Smooth muscle cell (in vitro differentiated cells): ENCODE measurements at regions not wholly inside any gene's neighbourhood (a gene's known extent, or its start where the extent isn't known, plus 50 kb on each side); places are given as distances from the start of the nearest gene placed in this dataset.

Experiments used
- DNase-seq: peaks from one replicate; lab custom pipeline; 2025; ENCODE audit not compliant: unreplicated experiment; lab: John Stamatoyannopoulos, UW
- H2AFZ ChIP-seq: fragments of 200-600 bp; sonication (generic); 2 replicates; pipeline ENCODE4 v1.6.0; 2016; ENCODE audit warnings: antibody characterized with exemption, low read depth, mild to moderate bottlenecking
- H3F3A ChIP-seq: fragments of 200-600 bp; sonication (generic); 2 replicates; pipeline ENCODE4 v1.6.0; 2017; ENCODE audit warnings: antibody characterized with exemption, low read depth
- H3K27ac ChIP-seq: fragments of 200-600 bp; sonication (generic); 2 replicates; pipeline ENCODE4 v1.5.1; 2016; ENCODE audit warnings: low read depth, mild to moderate bottlenecking
- H3K27me3 ChIP-seq: fragments of 200-600 bp; sonication (generic); 2 replicates; pipeline ENCODE4 v1.6.1; 2016; ENCODE audit warnings: low read depth, mild to moderate bottlenecking
- H3K36me3 ChIP-seq: fragments of 200-600 bp; sonication (generic); 2 replicates; pipeline ENCODE4 v1.5.1; 2016; ENCODE audit warnings: low read depth
- H3K4me1 ChIP-seq: fragments of 200-600 bp; sonication (generic); 2 replicates; pipeline ENCODE4 v1.5.1; 2016; ENCODE audit warnings: low read depth
- H3K4me2 ChIP-seq: fragments of 200-600 bp; sonication (generic); 2 replicates; pipeline ENCODE4 v1.6.0; 2016; ENCODE audit warnings: mild to moderate bottlenecking
- H3K4me3 ChIP-seq: fragments of 200-600 bp; sonication (generic); 2 replicates; pipeline ENCODE4 v1.5.1; 2016; ENCODE audit warnings: mild to moderate bottlenecking
- H3K79me2 ChIP-seq: fragments of 200-600 bp; sonication (generic); 2 replicates; pipeline ENCODE4 v1.6.0; 2016; ENCODE audit warnings: low read depth, mild to moderate bottlenecking
- H3K9ac ChIP-seq: fragments of 200-600 bp; sonication (generic); 2 replicates; pipeline ENCODE4 v1.6.0; 2016; ENCODE audit warnings: low read depth
- H3K9me3 ChIP-seq: fragments of 200-600 bp; sonication (generic); replicated peaks from 2 replicates; pipeline ENCODE4 v1.5.1; 2016; ENCODE audit warnings: low read depth
- H4K20me1 ChIP-seq: fragments of 200-600 bp; sonication (generic); 2 replicates; pipeline ENCODE4 v1.6.0; 2016; ENCODE audit warnings: low read depth
- CTCF ChIP-seq: fragments of 200-600 bp; sonication (generic); IDR thresholded peaks from 2 replicates; pipeline ENCODE4 v1.5.1; 2017; ENCODE audit warnings: borderline replicate concordance, mild to moderate bottlenecking, antibody characterized with exemption; ENCODE audit not compliant: insufficient read depth, poor library complexity, severe bottlenecking
- WGBS: methylation state at CpG from one replicate; pipeline ENCODE4 v1.1.7; 2016; ENCODE audit warnings: low lambda C conversion rate; 5-methylcytosine and 5-hydroxymethylcytosine counted together

- no peaks in the 10 kb centered on the region for H4K20me1 ChIP-seq
- H2AFZ ChIP-seq: no peak overlapping the region
- H3K27ac ChIP-seq: no peak overlapping the region
- 85% methylated on average over 1 of the region's 1 CpG for WGBS
- no peak for TF ChIP-seq CTCF
- H3K4me1 ChIP-seq: no peaks in the 10 kb centered on the region
- H3K4me3 ChIP-seq: no peak overlapping the region
- DNase-seq: no peak
- H3K36me3 ChIP-seq: no peaks in the 10 kb centered on the region
- no peak overlapping the region for H3K4me2 ChIP-seq
- no peaks in the 10 kb centered on the region for H3K79me2 ChIP-seq
- no peaks in the 10 kb centered on the region for H3K9me3 ChIP-seq
- no peaks in the 10 kb centered on the region for H3F3A ChIP-seq
- H3K27me3 ChIP-seq: no peaks in the 10 kb centered on the region
- no peak overlapping the region for H3K9ac ChIP-seq
Measured at GRCh38 chr7:46551603-46552002, 630.5 kb upstream of the IGFBP3 start.

- Histone ChIP-seq H3K36me3 (no peaks in the 10 kb centered on the region), H3K79me2 (no peaks in the 10 kb centered on the region), H3F3A (no peaks in the 10 kb centered on the region), H3K27me3 (no peaks in the 10 kb centered on the region), H3K27ac (peak overlapping the region; percentile 33), H3K4me3 (no peak overlapping the region), H3K4me1 (no peaks in the 10 kb centered on the region), H2AFZ (peak overlapping the region; percentile 52), H4K20me1 (no peaks in the 10 kb centered on the region), H3K9ac (no peak overlapping the region), H3K4me2 (no peak overlapping the region), H3K9me3 (no peaks in the 10 kb centered on the region)
- TF ChIP-seq CTCF: no peak
- DNase-seq: no peak
- WGBS: 89% methylated on average over 5 of the region's 5 CpGs
Measured at GRCh38 chr7:46550864-46551263, 629.8 kb upstream of the IGFBP3 start.

- peak overlapping the region; percentile 33 for H3K27ac ChIP-seq
- H3K79me2 ChIP-seq: no peaks in the 10 kb centered on the region
- no peak overlapping the region for H3K4me3 ChIP-seq
- H3K36me3 ChIP-seq: no peaks in the 10 kb centered on the region
- no peaks in the 10 kb centered on the region for H3K9me3 ChIP-seq
- no peaks in the 10 kb centered on the region for H4K20me1 ChIP-seq
- WGBS: 86% methylated on average over 3 of the region's 3 CpGs
- peak overlapping the region; percentile 52 for H2AFZ ChIP-seq
- H3F3A ChIP-seq: no peaks in the 10 kb centered on the region
- no peak overlapping the region for H3K4me2 ChIP-seq
- no peak overlapping the region for H3K9ac ChIP-seq
- no peaks in the 10 kb centered on the region for H3K27me3 ChIP-seq
- TF ChIP-seq CTCF: no peak
- H3K4me1 ChIP-seq: no peaks in the 10 kb centered on the region
- no peak for DNase-seq
Measured at GRCh38 chr7:46549892-46550639, 629.0 kb upstream of the IGFBP3 start.

- no peaks in the 10 kb centered on the region for H3K79me2 ChIP-seq
Measured at GRCh38 chr7:46549347-46549746, 628.3 kb upstream of the IGFBP3 start.

More at GRCh38 chr7:46549347-46549746, 628.3 kb upstream of the IGFBP3 start:
- Histone ChIP-seq H3K9me3 (no peaks in the 10 kb centered on the region), H3K4me3 (no peak overlapping the region), H3K27ac (no peak overlapping the region), H3K4me2 (no peak overlapping the region), H4K20me1 (no peaks in the 10 kb centered on the region), H3K36me3 (no peaks in the 10 kb centered on the region), H3K4me1 (no peaks in the 10 kb centered on the region), H3K27me3 (no peaks in the 10 kb centered on the region), H3F3A (no peaks in the 10 kb centered on the region), H2AFZ (no peak overlapping the region), H3K9ac (no peak overlapping the region)
- 100% methylated on average over 1 of the region's 1 CpG for WGBS
- no peak for DNase-seq
- TF ChIP-seq CTCF: no peak
